ENCODE measurements at regions not wholly inside any gene's neighbourhood (a gene's known extent, or its start where the extent isn't known, plus 50 kb on each side); places are given as distances from the start of the nearest gene placed in this dataset.

- Histone ChIP-seq H3K27ac (ENCODE audit: low read depth, low read length) (no peak overlapping the region), H3K4me3 (ENCODE audit: insufficient read depth, low read depth, low read length) (no peak overlapping the region), H2AFZ (ENCODE audit: low read depth, low read length) (no peak overlapping the region), H3K4me1 (ENCODE audit: insufficient read depth, low read length) (peaks cover 14% of the 10 kb centered on the region), H4K20me1 (ENCODE audit: insufficient read depth, low read length) (no peaks in the 10 kb centered on the region), H3K9ac (ENCODE audit: low read length) (no peak overlapping the region), H3K79me2 (ENCODE audit: insufficient read depth, low read length) (no peaks in the 10 kb centered on the region), H3K36me3 (ENCODE audit: insufficient read depth, low read length) (no peaks in the 10 kb centered on the region), H3K9me3 (ENCODE audit: insufficient read depth, low read depth, low read length) (no peaks in the 10 kb centered on the region), H3K27me3 (ENCODE audit: insufficient read depth, low read length) (no peaks in the 10 kb centered on the region), H3K4me2 (ENCODE audit: low read length) (no peak overlapping the region)
- Mint-ChIP-seq H3K27ac (ENCODE audit: unreplicated experiment) (no peak overlapping the region), H3K27me3 (ENCODE audit: low read depth, unreplicated experiment) (no peaks in the 10 kb centered on the region), H3K4me1 (ENCODE audit: low read depth, unreplicated experiment) (peaks cover 8% of the 10 kb centered on the region), H3K36me3 (ENCODE audit: low read depth, unreplicated experiment) (no peaks in the 10 kb centered on the region), H3K9me3 (ENCODE audit: unreplicated experiment) (peaks cover 4% of the 10 kb centered on the region), H3K4me3 (ENCODE audit: unreplicated experiment) (no peak overlapping the region)
- no peak for DNase-seq (ENCODE audit: low read depth)
- no peak for FAIRE-seq
- no peak for TF ChIP-seq EZH2 (IDR thresholded peaks at IDR 0.05; ENCODE audit: insufficient read depth, low read length)
- no peak for TF ChIP-seq CTCF (IDR thresholded peaks at IDR 0.05; ENCODE audit: insufficient read depth, low read depth, low read length)
Observed at GRCh38 chr1:244318078-244318477, 133.6 kb downstream of the ADSS2 start.

GRCh38 chr1:244318512-244318911 is 133.2 kb downstream of the ADSS2 start:
- Mint-ChIP-seq H3K9me3 (ENCODE audit: unreplicated experiment) (peaks cover 5% of the 10 kb centered on the region), H3K4me1 (ENCODE audit: low read depth, unreplicated experiment) (peaks cover 10% of the 10 kb centered on the region), H3K27ac (ENCODE audit: unreplicated experiment) (no peak overlapping the region), H3K4me3 (ENCODE audit: unreplicated experiment) (no peak overlapping the region), H3K27me3 (ENCODE audit: low read depth, unreplicated experiment) (no peaks in the 10 kb centered on the region), H3K36me3 (ENCODE audit: low read depth, unreplicated experiment) (no peaks in the 10 kb centered on the region)
- no peaks in the 10 kb centered on the region for H3K27me3 ChIP-seq (ENCODE audit: insufficient read depth, low read length)
- no peak for FAIRE-seq
- peaks cover 18% of the 10 kb centered on the region for H3K4me1 ChIP-seq (ENCODE audit: insufficient read depth, low read length)
- DNase-seq (ENCODE audit: low read depth): no peak
- no peak overlapping the region for H3K27ac ChIP-seq (ENCODE audit: low read depth, low read length)
- no peaks in the 10 kb centered on the region for H3K36me3 ChIP-seq (ENCODE audit: insufficient read depth, low read length)
- H3K4me2 ChIP-seq (ENCODE audit: low read length): no peak overlapping the region
- no peak for TF ChIP-seq CTCF (IDR thresholded peaks at IDR 0.05; ENCODE audit: insufficient read depth, low read depth, low read length)
- no peak for TF ChIP-seq EZH2 (IDR thresholded peaks at IDR 0.05; ENCODE audit: insufficient read depth, low read length)
- H2AFZ ChIP-seq (ENCODE audit: low read depth, low read length): no peak overlapping the region
- no peak overlapping the region for H3K9ac ChIP-seq (ENCODE audit: low read length)
- no peak overlapping the region for H3K4me3 ChIP-seq (ENCODE audit: insufficient read depth, low read depth, low read length)
- no peaks in the 10 kb centered on the region for H4K20me1 ChIP-seq (ENCODE audit: insufficient read depth, low read length)
- H3K79me2 ChIP-seq (ENCODE audit: insufficient read depth, low read length): no peaks in the 10 kb centered on the region
- H3K9me3 ChIP-seq (ENCODE audit: insufficient read depth, low read depth, low read length): no peaks in the 10 kb centered on the region

GRCh38 chr1:244319283-244320132 is 132.2 kb downstream of the ADSS2 start:
- Histone ChIP-seq H2AFZ (ENCODE audit: low read depth, low read length) (peak overlapping the region; percentile 78), H3K4me1 (ENCODE audit: insufficient read depth, low read length) (peaks cover 18% of the 10 kb centered on the region), H3K4me2 (ENCODE audit: low read length) (peak overlapping the region; percentile 28), H3K9me3 (ENCODE audit: insufficient read depth, low read depth, low read length) (no peaks in the 10 kb centered on the region), H3K79me2 (ENCODE audit: insufficient read depth, low read length) (no peaks in the 10 kb centered on the region), H3K27me3 (ENCODE audit: insufficient read depth, low read length) (no peaks in the 10 kb centered on the region), H3K27ac (ENCODE audit: low read depth, low read length) (no peak overlapping the region), H3K4me3 (ENCODE audit: insufficient read depth, low read depth, low read length) (no peak overlapping the region), H4K20me1 (ENCODE audit: insufficient read depth, low read length) (no peaks in the 10 kb centered on the region), H3K36me3 (ENCODE audit: insufficient read depth, low read length) (no peaks in the 10 kb centered on the region), H3K9ac (ENCODE audit: low read length) (no peak overlapping the region)
- Mint-ChIP-seq H3K4me1 (ENCODE audit: low read depth, unreplicated experiment) (peaks cover 10% of the 10 kb centered on the region), H3K9me3 (ENCODE audit: unreplicated experiment) (peaks cover 5% of the 10 kb centered on the region), H3K4me3 (ENCODE audit: unreplicated experiment) (no peak overlapping the region), H3K36me3 (ENCODE audit: low read depth, unreplicated experiment) (no peaks in the 10 kb centered on the region), H3K27ac (ENCODE audit: unreplicated experiment) (no peak overlapping the region), H3K27me3 (ENCODE audit: low read depth, unreplicated experiment) (no peaks in the 10 kb centered on the region)
- DNase-seq (ENCODE audit: low read depth) (peak; percentile 77), FAIRE-seq (no peak)
- TF ChIP-seq CTCF (IDR thresholded peaks at IDR 0.05; ENCODE audit: insufficient read depth, low read depth, low read length) (no peak), EZH2 (IDR thresholded peaks at IDR 0.05; ENCODE audit: insufficient read depth, low read length) (no peak)
